ENCODE measurements at regions not wholly inside any gene's neighbourhood (a gene's known extent, or its start where the extent isn't known, plus 50 kb on each side); places are given as distances from the start of the nearest gene placed in this dataset.

DNA sequence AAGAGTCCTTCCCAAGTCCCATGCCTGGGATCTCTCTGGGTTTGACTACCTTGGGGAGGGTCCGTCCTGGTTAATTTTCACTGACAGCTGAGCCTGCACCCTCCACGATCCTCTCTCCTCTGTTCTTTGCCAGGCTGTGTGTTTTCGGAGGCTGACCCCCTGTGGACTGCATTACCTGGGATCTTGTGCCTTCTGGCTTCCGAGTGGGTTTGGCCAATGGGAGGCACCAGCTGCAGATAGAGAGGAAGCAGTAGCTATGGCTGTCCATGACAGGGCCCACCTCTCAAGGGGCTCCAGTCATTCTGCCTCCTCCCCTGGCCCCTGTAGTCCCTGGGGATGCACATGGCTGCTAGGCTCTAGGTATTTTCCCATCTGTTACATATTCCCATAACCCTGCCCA lies 285.0 kb downstream of the DMRT2 start:
- TF ChIP-seq, protein P1, sequence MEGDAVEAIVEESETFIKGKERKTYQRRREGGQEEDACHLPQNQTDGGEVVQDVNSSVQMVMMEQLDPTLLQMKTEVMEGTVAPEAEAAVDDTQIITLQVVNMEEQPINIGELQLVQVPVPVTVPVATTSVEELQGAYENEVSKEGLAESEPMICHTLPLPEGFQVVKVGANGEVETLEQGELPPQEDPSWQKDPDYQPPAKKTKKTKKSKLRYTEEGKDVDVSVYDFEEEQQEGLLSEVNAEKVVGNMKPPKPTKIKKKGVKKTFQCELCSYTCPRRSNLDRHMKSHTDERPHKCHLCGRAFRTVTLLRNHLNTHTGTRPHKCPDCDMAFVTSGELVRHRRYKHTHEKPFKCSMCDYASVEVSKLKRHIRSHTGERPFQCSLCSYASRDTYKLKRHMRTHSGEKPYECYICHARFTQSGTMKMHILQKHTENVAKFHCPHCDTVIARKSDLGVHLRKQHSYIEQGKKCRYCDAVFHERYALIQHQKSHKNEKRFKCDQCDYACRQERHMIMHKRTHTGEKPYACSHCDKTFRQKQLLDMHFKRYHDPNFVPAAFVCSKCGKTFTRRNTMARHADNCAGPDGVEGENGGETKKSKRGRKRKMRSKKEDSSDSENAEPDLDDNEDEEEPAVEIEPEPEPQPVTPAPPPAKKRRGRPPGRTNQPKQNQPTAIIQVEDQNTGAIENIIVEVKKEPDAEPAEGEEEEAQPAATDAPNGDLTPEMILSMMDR (IDR thresholded peaks at IDR 0.05; ENCODE audit: low read length) = no peak
- TF ChIP-seq EZH2 (IDR thresholded peaks at IDR 0.05; ENCODE audit: borderline replicate concordance, low read length) = no peak

Measured in OCI-LY1 (cell line).